HepG2 (cell line): ENCODE measurements at regions not wholly inside any gene's neighbourhood (a gene's known extent, or its start where the extent isn't known, plus 50 kb on each side); places are given as distances from the start of the nearest gene placed in this dataset.

Source experiments
- ATAC-seq: fragments of 200-7000 bp; cut with Tn5 transposase; 3 replicates; pipeline ENCODE4 v1.9.1; 2020; ENCODE audit warnings: mild to moderate bottlenecking, moderate library complexity
- BruUV-seq: library from RNA; stranded (reverse); fragments of 400-500 nt; replicated peaks from 2 replicates; lab custom pipeline; 2021; lab: Mats Ljungman, UMichigan
- CTCF ChIA-PET: fragments of 300-600 bp; formaldehyde crosslinking; extraction: SDS; loops from one replicate; lab custom pipeline; 2021; ENCODE audit warnings: low total read pairs, inconsistent platforms, low intra/inter-chr PET ratio; lab: Yijun Ruan, JAX
- POLR2A ChIA-PET: fragments of 350-600 bp; sonication (Branson Sonifier 250); formaldehyde crosslinking; loops from one replicate; lab custom pipeline; 2020; ENCODE audit warnings: antibody characterized with exemption, inconsistent platforms; lab: Yijun Ruan, JAX
- DNase-seq: peaks from one replicate; pipeline ENCODE4 v3.0.0-alpha.2; 2015; ENCODE audit warnings: low spot score
- FAIRE-seq: peaks from 3 replicates; lab custom pipeline; 2011; peaks lifted over from hg19 to GRCh38; lab: Jason Lieb, UNC
- H2AFZ ChIP-seq: one replicate; pipeline ENCODE4 v1.6.1; 2011; ENCODE audit warnings: low read length, inconsistent platforms
- H3K27ac ChIP-seq: fragments of 300-600 bp; 3 replicates; pipeline ENCODE4 v1.8.0; 2011; ENCODE audit warnings: mixed run types, mild to moderate bottlenecking, mixed read lengths, low read length, inconsistent platforms; ENCODE audit not compliant: insufficient read depth; ENCODE audit errors: extremely low read length
- H3K27me3 ChIP-seq, 2 experiments: fragments of 200-600 bp in 1 of 2; 2 replicates in 1 of 2; 3 replicates in 1 of 2; pipeline versions ENCODE4 v1.6.0 to v1.8.0; 2011; ENCODE audit warnings: low read length in 2 of 2, mild to moderate bottlenecking in 2 of 2, moderate library complexity in 2 of 2, inconsistent platforms in 1 of 2; ENCODE audit not compliant: insufficient read depth in 2 of 2, control insufficient read depth in 1 of 2
- H3K36me3 ChIP-seq, 2 experiments: fragments of 200-600 bp in 1 of 2; replicated peaks in 1 of 2; 2 replicates in 1 of 2; 3 replicates in 1 of 2; pipeline versions ENCODE4 v1.5.1 to v1.8.0; 2011; ENCODE audit warnings: low read length in 2 of 2, inconsistent platforms in 1 of 2; ENCODE audit not compliant: insufficient read depth in 2 of 2, control insufficient read depth in 1 of 2
- H3K4me1 ChIP-seq: 2 replicates; pipeline ENCODE4 v1.5.1; 2012; ENCODE audit warnings: low read length, inconsistent platforms; ENCODE audit not compliant: insufficient read depth
- H3K4me2 ChIP-seq: 2 replicates; pipeline ENCODE4 v1.6.0; 2011; ENCODE audit warnings: low read depth, low read length, inconsistent platforms
- H3K4me3 ChIP-seq, 3 experiments: fragments of 200-600 bp in 1 of 3; sonication (generic), shearing (Covaris generic) in 1 of 3; replicated peaks in 1 of 3; 2 replicates each; pipeline ENCODE4 v1.5.1; 2011 to 2016; ENCODE audit warnings: low read length in 3 of 3, inconsistent platforms in 2 of 3, low read depth in 2 of 3, mild to moderate bottlenecking in 2 of 3, control low read depth in 1 of 3, mixed read lengths in 1 of 3; ENCODE audit not compliant: insufficient read depth in 1 of 3
- H3K79me2 ChIP-seq: one replicate; pipeline ENCODE4 v1.6.1; 2011; ENCODE audit warnings: low read length, inconsistent platforms; ENCODE audit not compliant: insufficient read depth
- H3K9ac ChIP-seq: 2 replicates; pipeline ENCODE4 v1.6.0; 2011; ENCODE audit warnings: mild to moderate bottlenecking, low read depth, low read length, inconsistent platforms; ENCODE audit not compliant: insufficient read depth
- H3K9me3 ChIP-seq: 2 replicates; pipeline ENCODE4 v1.5.1; 2012; ENCODE audit warnings: mild to moderate bottlenecking, low read length
- H4K20me1 ChIP-seq: 2 replicates; pipeline ENCODE4 v1.6.0; 2011; ENCODE audit warnings: inconsistent platforms, mild to moderate bottlenecking, low read length, moderate library complexity; ENCODE audit not compliant: insufficient read depth
- EZH2 ChIP-seq: conservative IDR thresholded peaks from 2 replicates; pipeline ENCODE4 v1.6.1; 2012; ENCODE audit warnings: mild to moderate bottlenecking, low read depth, low read length, moderate library complexity
- HMGXB3 ChIP-seq: sonication (generic); formaldehyde crosslinking; IDR thresholded peaks from 2 replicates; pipeline ENCODE4 v1.4.0; 2020; ENCODE audit warnings: missing genetic modification reagents, borderline replicate concordance
- NRL ChIP-seq: sonication (generic); formaldehyde crosslinking; IDR thresholded peaks from 2 replicates; pipeline ENCODE4 v1.5.0; 2020; ENCODE audit warnings: missing genetic modification reagents, mild to moderate bottlenecking, moderate library complexity, borderline replicate concordance
- PITX1 ChIP-seq: sonication (generic); formaldehyde crosslinking; IDR thresholded peaks from 2 replicates; pipeline ENCODE4 v1.5.1; 2020; ENCODE audit warnings: mild to moderate bottlenecking, missing genetic modification reagents
- WGBS: methylation state at CpG from one replicate; pipeline ENCODE4 v1.1.6; 2017; ENCODE audit warnings: low lambda C conversion rate; 5-methylcytosine and 5-hydroxymethylcytosine counted together
- in situ Hi-C: cut with HindIII; loops from 2 replicates; pipeline ENCODE4 v1.10.0; 2017; ENCODE audit warnings: low pct_unique_long_range_greater_than_20kb; ENCODE audit not compliant: extremely low pct_ligation_motif_present
- intact Hi-C: fragments of 100-400 bp; cut with micrococcal nuclease; formaldehyde crosslinking; loops from one replicate; pipeline ENCODE4 v1.10.0; 2022; ENCODE audit not compliant: unreplicated experiment
- TF ChIP-seq, protein P1 (sequence below): fragments of 450-650 bp; IDR thresholded peaks from 2 replicates; pipeline ENCODE4 v1.6.1; 2017

DNA sequence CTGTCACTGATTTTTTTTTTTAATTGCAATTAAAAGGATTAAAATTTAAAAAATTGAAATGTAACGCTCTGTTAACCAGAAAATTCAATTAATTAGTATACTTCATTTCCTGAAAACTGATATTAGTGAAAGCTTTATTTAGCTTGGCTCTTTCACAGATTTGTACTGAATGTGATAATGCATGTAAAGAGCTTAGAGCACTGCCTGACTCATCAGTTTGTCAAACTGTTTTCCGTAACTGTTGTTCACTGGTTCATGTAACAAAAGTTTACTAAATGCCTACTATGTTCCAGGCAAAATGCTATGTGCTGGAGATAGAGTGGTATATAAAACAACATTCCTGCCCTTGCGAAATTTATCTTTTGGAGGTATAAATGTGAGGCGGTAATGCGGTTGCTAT lies 471.7 kb downstream of the SH2D1A start:
- H3K4me2 ChIP-seq = no peak overlapping the region
- no peak overlapping the region for H3K27ac ChIP-seq
- in situ Hi-C loops = no loop called here
- FAIRE-seq = no peak
- H3K9me3 ChIP-seq = no peaks in the 10 kb centered on the region
- no TSS peak for BruUV-seq
- H4K20me1 ChIP-seq = no peaks in the 10 kb centered on the region
- H3K9ac ChIP-seq = no peak overlapping the region
- no peaks in the 10 kb centered on the region for H3K27me3 ChIP-seq
- ChIA-PET POLR2A (no interaction called here), CTCF (no interaction called here)
- intact Hi-C loops = no loop called here
- no peak for ATAC-seq
- 45% methylated on average over 5 of the region's 5 CpGs for WGBS
- no peak overlapping the region for H2AFZ ChIP-seq
- no peak for DNase-seq
- no peaks in the 10 kb centered on the region for H3K79me2 ChIP-seq
- TF ChIP-seq, protein P1, sequence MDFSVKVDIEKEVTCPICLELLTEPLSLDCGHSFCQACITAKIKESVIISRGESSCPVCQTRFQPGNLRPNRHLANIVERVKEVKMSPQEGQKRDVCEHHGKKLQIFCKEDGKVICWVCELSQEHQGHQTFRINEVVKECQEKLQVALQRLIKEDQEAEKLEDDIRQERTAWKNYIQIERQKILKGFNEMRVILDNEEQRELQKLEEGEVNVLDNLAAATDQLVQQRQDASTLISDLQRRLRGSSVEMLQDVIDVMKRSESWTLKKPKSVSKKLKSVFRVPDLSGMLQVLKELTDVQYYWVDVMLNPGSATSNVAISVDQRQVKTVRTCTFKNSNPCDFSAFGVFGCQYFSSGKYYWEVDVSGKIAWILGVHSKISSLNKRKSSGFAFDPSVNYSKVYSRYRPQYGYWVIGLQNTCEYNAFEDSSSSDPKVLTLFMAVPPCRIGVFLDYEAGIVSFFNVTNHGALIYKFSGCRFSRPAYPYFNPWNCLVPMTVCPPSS = no peak
- TF ChIP-seq EZH2 (no peak), PITX1 (CRISPR knock-in tag) (no peak), HMGXB3 (CRISPR knock-in tag) (no peak), NRL (CRISPR knock-in tag) (no peak)
- no peaks in the 10 kb centered on the region for H3K36me3 ChIP-seq
- no peaks in the 10 kb centered on the region for H3K4me1 ChIP-seq
- H3K4me3 ChIP-seq = no peak overlapping the region
